ENCODE measurements at regions not wholly inside any gene's neighbourhood (a gene's known extent, or its start where the extent isn't known, plus 50 kb on each side); places are given as distances from the start of the nearest gene placed in this dataset.

- TF ChIP-seq, protein P1, sequence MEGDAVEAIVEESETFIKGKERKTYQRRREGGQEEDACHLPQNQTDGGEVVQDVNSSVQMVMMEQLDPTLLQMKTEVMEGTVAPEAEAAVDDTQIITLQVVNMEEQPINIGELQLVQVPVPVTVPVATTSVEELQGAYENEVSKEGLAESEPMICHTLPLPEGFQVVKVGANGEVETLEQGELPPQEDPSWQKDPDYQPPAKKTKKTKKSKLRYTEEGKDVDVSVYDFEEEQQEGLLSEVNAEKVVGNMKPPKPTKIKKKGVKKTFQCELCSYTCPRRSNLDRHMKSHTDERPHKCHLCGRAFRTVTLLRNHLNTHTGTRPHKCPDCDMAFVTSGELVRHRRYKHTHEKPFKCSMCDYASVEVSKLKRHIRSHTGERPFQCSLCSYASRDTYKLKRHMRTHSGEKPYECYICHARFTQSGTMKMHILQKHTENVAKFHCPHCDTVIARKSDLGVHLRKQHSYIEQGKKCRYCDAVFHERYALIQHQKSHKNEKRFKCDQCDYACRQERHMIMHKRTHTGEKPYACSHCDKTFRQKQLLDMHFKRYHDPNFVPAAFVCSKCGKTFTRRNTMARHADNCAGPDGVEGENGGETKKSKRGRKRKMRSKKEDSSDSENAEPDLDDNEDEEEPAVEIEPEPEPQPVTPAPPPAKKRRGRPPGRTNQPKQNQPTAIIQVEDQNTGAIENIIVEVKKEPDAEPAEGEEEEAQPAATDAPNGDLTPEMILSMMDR (IDR thresholded peaks at IDR 0.05; ENCODE audit: low read depth, low read length, poor library complexity, severe bottlenecking) = no peak
- TF ChIP-seq EZH2phosphoT487 (IDR thresholded peaks at IDR 0.05; ENCODE audit: borderline replicate concordance, low read length) = no peak
Observed at GRCh38 chr3:95627293-95627692, 1187.1 kb upstream of the EPHA6 start.

Data from DOHH2 (cell line).